ENCODE measurements at regions not wholly inside any gene's neighbourhood (a gene's known extent, or its start where the extent isn't known, plus 50 kb on each side); places are given as distances from the start of the nearest gene placed in this dataset.

GRCh38 chr1:234963180-234963903, 165.3 kb downstream of the TOMM20 start (continued):
- TF ChIP-seq PHF8 (IDR thresholded peaks at IDR 0.05; ENCODE audit: borderline replicate concordance, low read length) (peak; percentile 16; the same call in 1 of the 2 replicates), POLR3G (IDR thresholded peaks at IDR 0.05; ENCODE audit: extremely low read depth, insufficient read length, insufficient replicate concordance) (no peak), PHB (CRISPR knock-in tag; IDR thresholded peaks at IDR 0.05) (no peak), ZC3H8 (IDR thresholded peaks at IDR 0.05) (no peak), ZBTB1 (CRISPR knock-in tag; IDR thresholded peaks at IDR 0.05; ENCODE audit: borderline replicate concordance, low read depth) (no peak), BRD9 (IDR thresholded peaks at IDR 0.05; ENCODE audit: low read depth, partially characterized antibody) (no peak), CLOCK (CRISPR knock-in tag; IDR thresholded peaks at IDR 0.05; ENCODE audit: borderline replicate concordance) (0 out of 2 replicates have a peak, but pooled peaks have one; percentile 81), KAT8 (IDR thresholded peaks at IDR 0.05; ENCODE audit: low read depth) (no peak), JUN (IDR thresholded peaks at IDR 0.05; ENCODE audit: borderline replicate concordance, low read depth, low read length) (peak; percentile 4; the same call in 1 of the 2 replicates), JUN (CRISPR knock-in tag; IDR thresholded peaks at IDR 0.05; ENCODE audit: borderline replicate concordance) (no peak), HSF4 (CRISPR knock-in tag; IDR thresholded peaks at IDR 0.05; ENCODE audit: borderline replicate concordance) (peak; percentile 92; the same call in 1 of the 2 replicates), DLX4 (CRISPR knock-in tag; IDR thresholded peaks at IDR 0.05) (no peak), ELF2 (CRISPR knock-in tag; IDR thresholded peaks at IDR 0.05) (peak; percentile 89), MEIS2 (IDR thresholded peaks at IDR 0.05; ENCODE audit: partially characterized antibody) (peak; percentile 10), SP1 (CRISPR knock-in tag; IDR thresholded peaks at IDR 0.05) (0 out of 2 replicates have a peak, but pooled peaks have one; percentile 29), TFAP4 (CRISPR knock-in tag; IDR thresholded peaks at IDR 0.05; ENCODE audit: borderline replicate concordance) (0 out of 2 replicates have a peak, but pooled peaks have one; percentile 47), HNRNPLL (IDR thresholded peaks at IDR 0.05; ENCODE audit: low read depth, low read length, poor library complexity, severe bottlenecking) (no peak), ZNF668 (CRISPR knock-in tag; IDR thresholded peaks at IDR 0.05) (peak; percentile 84), FOXK2 (conservative IDR thresholded peaks at IDR 0.05 in 1 of 2, IDR thresholded peaks at IDR 0.05 in 1 of 2; ENCODE audit: low read depth in 2 of 2) (peak; percentile 96 to 97), SNIP1 (IDR thresholded peaks at IDR 0.05; ENCODE audit: low read depth) (no peak), DPF2 (IDR thresholded peaks at IDR 0.05) (peak; percentile 13; the same call in 1 of the 2 replicates), KAT7 (CRISPR knock-in tag; IDR thresholded peaks at IDR 0.05; ENCODE audit: borderline replicate concordance) (peak; percentile 81; the same call in 1 of the 2 replicates), RAD51 (IDR thresholded peaks at IDR 0.05; ENCODE audit: borderline replicate concordance, low read depth) (no peak), ZNF384 (IDR thresholded peaks at IDR 0.05; ENCODE audit: low read depth, low read length) (no peak), SAP30 (IDR thresholded peaks at IDR 0.05; ENCODE audit: borderline replicate concordance, insufficient read depth, low read depth, low read length, poor library complexity, severe bottlenecking) (no peak), GATAD2A (IDR thresholded peaks at IDR 0.05) (peak; percentile 73), TARDBP (IDR thresholded peaks at IDR 0.05) (no peak)

Data from K562 (cell line).